H1 (cell line): ENCODE measurements at regions not wholly inside any gene's neighbourhood (a gene's known extent, or its start where the extent isn't known, plus 50 kb on each side); places are given as distances from the start of the nearest gene placed in this dataset.

ENCODE experiments used
- CTCF ChIA-PET: fragments of 300-600 bp; sonication (Branson Sonifier 250); formaldehyde crosslinking; loops from one replicate; lab custom pipeline; 2021; ENCODE audit not compliant: partially characterized antibody; lab: Charles Lee
- POLR2A ChIA-PET: fragments of 300-600 bp; sonication (Branson Sonifier 250); formaldehyde crosslinking; loops from one replicate; lab custom pipeline; 2021; ENCODE audit warnings: inconsistent platforms; ENCODE audit not compliant: partially characterized antibody; lab: Charles Lee
- DNase-seq, 2 experiments: peaks; one replicate each; pipeline versions ENCODE4 v3.0.0 to v3.0.0-alpha.2; 2010 to 2022; ENCODE audit warnings: low spot score in 2 of 2, low read depth in 1 of 2, mixed read lengths in 1 of 2
- FAIRE-seq: peaks from 2 replicates; lab custom pipeline; 2011; peaks lifted over from hg19 to GRCh38; lab: Jason Lieb, UNC
- H2AFZ ChIP-seq: 2 replicates; pipeline ENCODE4 v1.8.1; 2012; ENCODE audit warnings: low read length, inconsistent platforms
- H2AK5ac ChIP-seq: 2 replicates; pipeline ENCODE4 v1.6.1; 2013; ENCODE audit warnings: low read depth, low read length
- H2BK120ac ChIP-seq: replicated peaks from 2 replicates; pipeline ENCODE3; 2013; ENCODE audit warnings: low read depth, low read length, inconsistent platforms
- H2BK12ac ChIP-seq: 2 replicates; pipeline ENCODE4 v1.6.1; 2013; ENCODE audit warnings: low read depth, low read length
- H2BK15ac ChIP-seq: 2 replicates; pipeline ENCODE4 v1.6.1; 2013; ENCODE audit warnings: low read length
- H2BK20ac ChIP-seq: 2 replicates; pipeline ENCODE4 v1.6.1; 2013; ENCODE audit warnings: low read length
- H2BK5ac ChIP-seq: 2 replicates; pipeline ENCODE4 v1.6.1; 2013; ENCODE audit warnings: low read depth, low read length
- H3K14ac ChIP-seq: 2 replicates; pipeline ENCODE4 v1.6.1; 2013; ENCODE audit warnings: inconsistent platforms; ENCODE audit not compliant: insufficient read length
- H3K18ac ChIP-seq: 2 replicates; pipeline ENCODE4 v1.6.1; 2013; ENCODE audit warnings: low read length; ENCODE audit errors: extremely low read depth
- H3K23ac ChIP-seq: 2 replicates; pipeline ENCODE4 v1.6.1; 2013; ENCODE audit warnings: inconsistent platforms; ENCODE audit not compliant: insufficient read length
- H3K23me2 ChIP-seq: 2 replicates; pipeline ENCODE4 v1.6.1; 2013; ENCODE audit warnings: low read depth, low read length
- H3K27ac ChIP-seq: 2 replicates; pipeline ENCODE4 v1.6.1; 2011; ENCODE audit warnings: low read depth, low read length, inconsistent platforms
- H3K27me3 ChIP-seq, 4 experiments: replicated peaks in 1 of 4; 1 replicate in 1 of 4; 2 replicates in 3 of 4; pipeline versions ENCODE4 v1.6.1 to v1.8.1; 2011 to 2013; ENCODE audit warnings: low read length in 3 of 4, mild to moderate bottlenecking in 3 of 4, inconsistent platforms in 2 of 4, mixed read lengths in 2 of 4, moderate library complexity in 1 of 4; ENCODE audit not compliant: control insufficient read depth in 3 of 4, insufficient read depth in 3 of 4; ENCODE audit errors: extremely low read depth in 1 of 4
- H3K36me3 ChIP-seq, 4 experiments: 2 replicates each; pipeline versions ENCODE4 v1.6.1 to v1.8.1; 2011 to 2013; ENCODE audit warnings: mild to moderate bottlenecking in 4 of 4, low read length in 3 of 4, moderate library complexity in 2 of 4, control low read depth in 1 of 4, inconsistent platforms in 1 of 4; ENCODE audit not compliant: insufficient read depth in 4 of 4, control insufficient read depth in 2 of 4
- H3K4ac ChIP-seq: replicated peaks from 2 replicates; pipeline ENCODE3; 2013; ENCODE audit warnings: low read length, low read depth, mixed read lengths, inconsistent platforms; ENCODE audit not compliant: insufficient read length
- H3K4me1 ChIP-seq, 4 experiments: replicated peaks in 1 of 4; 1 replicate in 1 of 4; 2 replicates in 3 of 4; pipeline versions ENCODE4 v1.6.1 to v1.8.1; 2011 to 2013; ENCODE audit warnings: low read length in 3 of 4, inconsistent platforms in 2 of 4, mixed read lengths in 1 of 4; ENCODE audit not compliant: insufficient read depth in 4 of 4, control insufficient read depth in 3 of 4
- H3K4me2 ChIP-seq, 2 experiments: 2 replicates each; pipeline versions ENCODE4 v1.6.1 to v1.8.1; 2011 to 2013; ENCODE audit warnings: low read depth in 2 of 2, low read length in 2 of 2, control low read depth in 1 of 2, inconsistent platforms in 1 of 2, mild to moderate bottlenecking in 1 of 2; ENCODE audit not compliant: insufficient read depth in 1 of 2
- H3K4me3 ChIP-seq, 4 experiments: fragments of 200-600, 300-600 bp in 1 of 4; sonication (generic), shearing (Covaris generic), sonication (Bioruptor Twin) in 1 of 4; 2 replicates each; pipeline versions ENCODE4 v1.5.1 to v1.8.1; 2011 to 2016; ENCODE audit warnings: low read length in 4 of 4, low read depth in 3 of 4, control low read depth in 2 of 4, inconsistent platforms in 2 of 4, mild to moderate bottlenecking in 2 of 4, mixed read lengths in 1 of 4, moderate library complexity in 1 of 4; ENCODE audit not compliant: insufficient read depth in 2 of 4; ENCODE audit errors: extremely low read depth in 1 of 4
- H3K56ac ChIP-seq: replicated peaks from 2 replicates; pipeline ENCODE3; 2013; ENCODE audit warnings: low read depth, mild to moderate bottlenecking, mixed read lengths, low read length, inconsistent platforms; ENCODE audit not compliant: insufficient read length
- H3K79me1 ChIP-seq: 2 replicates; pipeline ENCODE4 v1.6.1; 2013; ENCODE audit warnings: low read depth, low read length, control low read depth
- H3K79me2 ChIP-seq, 2 experiments: 2 replicates each; pipeline versions ENCODE4 v1.6.1 to v1.8.1; 2012 to 2013; ENCODE audit warnings: low read length in 2 of 2, mild to moderate bottlenecking in 2 of 2, inconsistent platforms in 1 of 2; ENCODE audit not compliant: insufficient read depth in 2 of 2, control insufficient read depth in 1 of 2
- H3K9ac ChIP-seq, 4 experiments: replicated peaks in 1 of 4; 1 replicate in 1 of 4; 2 replicates in 3 of 4; pipeline versions ENCODE4 v1.6.1 to v1.8.1; 2011 to 2013; ENCODE audit warnings: low read depth in 3 of 4, low read length in 3 of 4, control low read depth in 2 of 4, mild to moderate bottlenecking in 2 of 4, moderate library complexity in 2 of 4, inconsistent platforms in 1 of 4; ENCODE audit errors: extremely low read depth in 1 of 4
- H3K9me3 ChIP-seq, 2 experiments: 2 replicates each; pipeline versions ENCODE4 v1.6.1 to v1.8.1; 2012 to 2013; ENCODE audit warnings: mild to moderate bottlenecking in 2 of 2, moderate library complexity in 2 of 2, control low read depth in 1 of 2, inconsistent platforms in 1 of 2, low read depth in 1 of 2, low read length in 1 of 2, mixed read lengths in 1 of 2; ENCODE audit not compliant: insufficient read depth in 2 of 2
- H4K20me1 ChIP-seq, 2 experiments: replicated peaks in 1 of 2; 2 replicates each; pipeline versions ENCODE3 to v1.8.1; 2011 to 2013; ENCODE audit warnings: inconsistent platforms in 2 of 2, low read length in 2 of 2, mild to moderate bottlenecking in 1 of 2; ENCODE audit not compliant: insufficient read depth in 2 of 2, control insufficient read depth in 1 of 2
- H4K5ac ChIP-seq: 2 replicates; pipeline ENCODE4 v1.6.1; 2013; ENCODE audit warnings: low read length, low read depth, mixed read lengths, inconsistent platforms; ENCODE audit not compliant: insufficient read length
- H4K8ac ChIP-seq: 2 replicates; pipeline ENCODE4 v1.8.0; 2013; ENCODE audit warnings: mild to moderate bottlenecking, moderate library complexity, low read length, inconsistent platforms; ENCODE audit not compliant: insufficient read depth; ENCODE audit errors: extremely low read depth
- H4K91ac ChIP-seq: replicated peaks from 2 replicates; pipeline ENCODE3; 2013; ENCODE audit warnings: low read length, mixed read lengths, inconsistent platforms; ENCODE audit not compliant: insufficient read length
- ASH2L ChIP-seq: fragments of 200-600, 300-600 bp; sonication (generic); IDR thresholded peaks from one replicate; pipeline ENCODE4 v1.7.1; 2017; ENCODE audit warnings: low read length
- KDM5A ChIP-seq: fragments of 200-600 bp; IDR thresholded peaks from 2 replicates; pipeline ENCODE4 v1.7.1; 2012; ENCODE audit warnings: mild to moderate bottlenecking, low read length, inconsistent platforms, mixed read lengths
- MAFK ChIP-seq: IDR thresholded peaks from 2 replicates; pipeline ENCODE4 v1.6.1; 2012; ENCODE audit warnings: low read depth, mild to moderate bottlenecking, improper control_type of control experiment, low read length
- MAX ChIP-seq: IDR thresholded peaks from 2 replicates; pipeline ENCODE4 v1.6.1; 2012; ENCODE audit warnings: inconsistent platforms
- SAP30 ChIP-seq: fragments of 300-600 bp; sonication (generic); IDR thresholded peaks from 2 replicates; pipeline ENCODE4 v1.7.1; 2012; ENCODE audit warnings: low read length, moderate library complexity, mild to moderate bottlenecking, inconsistent platforms; ENCODE audit not compliant: insufficient read depth, insufficient replicate concordance
- WGBS, 2 experiments: shearing (Covaris generic) in 1 of 2; methylation state at CpG; one replicate each; pipeline versions ENCODE4 v1.1.6 to v1.1.7; 2013 to 2015; ENCODE audit warnings: low lambda C conversion rate in 2 of 2, mixed read lengths in 2 of 2, inconsistent platforms in 1 of 2, low coverage in 1 of 2, missing lambda C conversion rate in 1 of 2; ENCODE audit not compliant: insufficient replicate concordance in 2 of 2, insufficient coverage in 1 of 2, insufficient read length in 1 of 2; ENCODE audit errors: extremely low coverage in 1 of 2, missing lambda C conversion rate in 1 of 2; 5-methylcytosine and 5-hydroxymethylcytosine counted together

- H3K4ac ChIP-seq, result no peak overlapping the region
- H2BK15ac ChIP-seq, result no peak overlapping the region
- no peak overlapping the region for H3K9ac ChIP-seq
- no peaks in the 10 kb centered on the region for H4K20me1 ChIP-seq
- no peak overlapping the region for H4K5ac ChIP-seq
- no peak overlapping the region for H3K18ac ChIP-seq
- H3K56ac ChIP-seq, result no peak overlapping the region
- H3K27me3 ChIP-seq, result no peaks in the 10 kb centered on the region
- H3K23me2 ChIP-seq, result no peaks in the 10 kb centered on the region; the same call in 1 of the 2 replicates
- DNase-seq (no peak), FAIRE-seq (no peak)
- TF ChIP-seq ASH2L (no peak), SAP30 (no peak), MAX (no peak), MAFK (no peak), KDM5A (no peak)
- H3K4me1 ChIP-seq, result no peaks in the 10 kb centered on the region
- H3K79me2 ChIP-seq, result no peaks in the 10 kb centered on the region
- POLR2A ChIA-PET, result no interaction called here
- H2BK20ac ChIP-seq, result no peak overlapping the region
- CTCF ChIA-PET, result no interaction called here
- H3K36me3 ChIP-seq, result no peaks in the 10 kb centered on the region
- no peak overlapping the region for H2BK12ac ChIP-seq
- no peak overlapping the region for H4K91ac ChIP-seq
- H3K27ac ChIP-seq, result no peak overlapping the region
- H3K79me1 ChIP-seq, result no peaks in the 10 kb centered on the region
- WGBS, 2 experiments, result 88% methylated on average over 2 of the region's 2 CpGs; no CpG with 5 or more reads in 1 of the 2 experiments
- no peak overlapping the region for H3K14ac ChIP-seq
- H3K4me3 ChIP-seq, result no peak overlapping the region
- H2BK5ac ChIP-seq, result no peak overlapping the region
- no peak overlapping the region for H2AFZ ChIP-seq
- H2BK120ac ChIP-seq, result no peak overlapping the region
- H3K4me2 ChIP-seq, result no peak overlapping the region
- H4K8ac ChIP-seq, result no peak overlapping the region
- no peak overlapping the region for H3K23ac ChIP-seq
- H3K9me3 ChIP-seq, result no peaks in the 10 kb centered on the region
- no peak overlapping the region for H2AK5ac ChIP-seq
These were observed 935.6 kb downstream of the PDHA2 start for GRCh38 chr4:96775501-96775900.
